ENCODE measurements at regions not wholly inside any gene's neighbourhood (a gene's known extent, or its start where the extent isn't known, plus 50 kb on each side); places are given as distances from the start of the nearest gene placed in this dataset.

DNA sequence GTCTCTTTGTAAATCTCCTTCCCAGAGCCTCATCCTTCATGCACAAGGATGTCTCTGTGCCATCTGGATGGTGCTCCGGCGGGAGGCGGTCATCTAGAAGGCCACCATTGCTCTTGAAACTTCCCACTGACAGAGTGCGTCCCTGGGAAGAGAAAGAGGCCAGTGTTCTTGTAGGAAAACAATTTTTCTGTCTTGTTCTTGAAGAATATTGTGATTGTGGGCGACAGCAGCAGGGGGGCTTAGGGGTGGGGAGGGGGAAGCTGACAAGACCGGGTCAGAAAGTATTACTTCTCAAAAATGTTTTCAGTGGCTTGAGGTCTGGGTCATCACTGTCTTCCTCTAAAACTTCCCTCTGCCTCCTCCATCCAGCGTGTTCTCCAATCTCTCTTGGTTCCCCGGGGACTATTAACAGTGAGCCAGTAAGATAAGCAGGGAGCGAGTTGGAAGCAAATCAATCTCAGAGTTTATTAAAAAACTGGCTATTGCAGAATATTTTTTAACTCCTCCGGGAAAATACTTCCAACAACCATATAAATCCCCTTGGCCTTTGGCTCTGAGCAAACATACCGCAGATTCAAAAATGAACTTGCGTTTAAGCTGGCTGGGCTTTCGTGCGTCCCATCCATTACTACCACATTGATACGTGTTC is 597.8 kb upstream of the MGMT start:
- Histone ChIP-seq H3K36me3 (no peaks in the 10 kb centered on the region), H3K27me3 (no peaks in the 10 kb centered on the region), H3K27ac (no peak overlapping the region), H3K4me3 (no peak overlapping the region), H3K9me3 (no peaks in the 10 kb centered on the region), H3K4me1 (ENCODE audit: insufficient read depth) (peaks cover 4% of the 10 kb centered on the region)
- WGBS, 3 donors = 12 to 17% (median 13%) methylated on average over 15 of the region's 15 CpGs
- DNase-seq = no peak
- intact Hi-C loops (cut with DNase I) = no loop called here
- TF ChIP-seq, protein P1, sequence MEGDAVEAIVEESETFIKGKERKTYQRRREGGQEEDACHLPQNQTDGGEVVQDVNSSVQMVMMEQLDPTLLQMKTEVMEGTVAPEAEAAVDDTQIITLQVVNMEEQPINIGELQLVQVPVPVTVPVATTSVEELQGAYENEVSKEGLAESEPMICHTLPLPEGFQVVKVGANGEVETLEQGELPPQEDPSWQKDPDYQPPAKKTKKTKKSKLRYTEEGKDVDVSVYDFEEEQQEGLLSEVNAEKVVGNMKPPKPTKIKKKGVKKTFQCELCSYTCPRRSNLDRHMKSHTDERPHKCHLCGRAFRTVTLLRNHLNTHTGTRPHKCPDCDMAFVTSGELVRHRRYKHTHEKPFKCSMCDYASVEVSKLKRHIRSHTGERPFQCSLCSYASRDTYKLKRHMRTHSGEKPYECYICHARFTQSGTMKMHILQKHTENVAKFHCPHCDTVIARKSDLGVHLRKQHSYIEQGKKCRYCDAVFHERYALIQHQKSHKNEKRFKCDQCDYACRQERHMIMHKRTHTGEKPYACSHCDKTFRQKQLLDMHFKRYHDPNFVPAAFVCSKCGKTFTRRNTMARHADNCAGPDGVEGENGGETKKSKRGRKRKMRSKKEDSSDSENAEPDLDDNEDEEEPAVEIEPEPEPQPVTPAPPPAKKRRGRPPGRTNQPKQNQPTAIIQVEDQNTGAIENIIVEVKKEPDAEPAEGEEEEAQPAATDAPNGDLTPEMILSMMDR (IDR thresholded peaks at IDR 0.05) = no peak
- TF ChIP-seq EP300 (IDR thresholded peaks at IDR 0.05) = no peak
- no peak for TF ChIP-seq POLR2A (IDR thresholded peaks at IDR 0.05)

DNA sequence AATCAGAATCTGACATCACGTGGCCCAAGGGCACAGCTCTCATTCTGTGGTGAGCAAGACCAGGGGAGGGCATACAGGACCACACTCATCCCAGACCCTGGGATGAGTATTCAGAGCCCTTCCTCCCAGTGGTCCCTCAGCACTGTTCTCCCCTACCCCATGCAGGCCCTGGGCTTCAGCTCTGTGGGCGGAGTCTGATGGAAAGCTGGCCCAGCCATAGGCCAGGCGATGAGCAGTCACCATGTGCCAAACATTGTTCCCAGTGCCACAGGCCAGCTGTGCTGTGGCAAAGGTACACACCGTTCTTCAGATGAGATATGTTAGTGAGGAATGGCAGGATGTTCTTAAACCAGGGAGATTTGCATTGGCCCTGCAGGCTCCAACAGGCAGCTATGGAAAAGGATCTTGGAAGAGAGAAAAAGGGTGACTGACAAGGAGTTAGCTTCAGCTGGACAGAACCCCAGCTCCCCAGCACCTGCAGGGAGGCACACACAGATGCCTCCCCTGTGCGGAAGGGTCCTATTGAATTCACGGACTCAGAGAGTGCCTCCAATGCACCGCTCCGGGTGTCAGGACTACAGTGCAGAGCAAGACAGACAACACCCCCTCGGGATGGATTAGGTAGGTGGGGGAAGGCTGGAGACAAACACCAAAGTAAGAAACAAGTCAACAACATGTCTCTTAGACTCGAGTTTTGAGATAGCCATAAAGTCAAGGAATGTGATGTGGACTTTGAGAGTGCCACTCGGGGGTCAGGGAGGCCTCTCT is 596.0 kb upstream of the MGMT start:
- Histone ChIP-seq H3K27ac (no peak overlapping the region), H3K36me3 (no peaks in the 10 kb centered on the region), H3K27me3 (no peaks in the 10 kb centered on the region), H3K9me3 (no peaks in the 10 kb centered on the region), H3K4me1 (ENCODE audit: insufficient read depth) (peaks cover 4% of the 10 kb centered on the region), H3K4me3 (no peak overlapping the region)
- intact Hi-C loops (cut with DNase I) = no loop called here
- WGBS, 3 donors = 90 to 94% (median 91%) methylated on average over 11 of the region's 11 CpGs
- no peak for DNase-seq
- TF ChIP-seq, protein P1 (IDR thresholded peaks at IDR 0.05) = no peak
- no peak for TF ChIP-seq EP300 (IDR thresholded peaks at IDR 0.05)
- TF ChIP-seq POLR2A (IDR thresholded peaks at IDR 0.05) = no peak

DNA sequence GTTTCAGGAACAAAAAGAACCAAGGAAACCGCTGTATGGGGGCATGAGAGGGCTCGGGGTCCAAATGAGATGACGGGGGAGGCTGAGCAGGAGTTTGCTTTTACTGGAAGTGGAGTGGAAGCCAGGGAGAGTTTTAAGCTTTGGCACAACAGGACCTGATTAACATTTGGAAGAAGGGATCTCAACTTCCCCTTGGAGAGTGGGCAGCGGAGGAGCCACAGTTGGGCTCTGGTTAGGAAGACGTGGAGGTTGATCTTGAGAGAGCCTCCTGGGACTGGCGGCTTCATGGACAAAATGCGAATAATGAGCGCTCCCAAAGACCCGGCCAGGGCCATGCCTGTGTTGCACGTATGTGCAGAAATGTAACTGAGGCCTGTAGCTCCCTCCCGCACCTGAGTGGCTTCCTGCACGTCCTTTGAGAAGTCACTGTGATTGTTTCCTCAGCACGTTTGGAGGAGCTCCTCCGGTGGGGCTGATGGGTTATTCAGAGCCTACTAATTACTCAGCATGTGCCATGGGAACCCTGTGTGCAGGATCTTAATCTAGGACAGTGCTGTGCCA is 595.3 kb upstream of the MGMT start:
- intact Hi-C loops (cut with DNase I) = no loop called here
- H3K4me1 ChIP-seq (ENCODE audit: insufficient read depth) = peaks cover 4% of the 10 kb centered on the region
- 95 to 96% (median 95%) methylated on average over 14 of the region's 14 CpGs for whole genome bisulfite sequencing, 3 donors
- no peak for TF ChIP-seq EP300 (IDR thresholded peaks at IDR 0.05)
- TF ChIP-seq, protein P1 (IDR thresholded peaks at IDR 0.05) = no peak
- TF ChIP-seq POLR2A (IDR thresholded peaks at IDR 0.05) = no peak
- H3K4me3 ChIP-seq = no peak overlapping the region
- DNase-seq = no peak
- H3K9me3 ChIP-seq = no peaks in the 10 kb centered on the region
- H3K27ac ChIP-seq = no peak overlapping the region
- H3K27me3 ChIP-seq = no peaks in the 10 kb centered on the region
- H3K36me3 ChIP-seq = no peaks in the 10 kb centered on the region

DNA sequence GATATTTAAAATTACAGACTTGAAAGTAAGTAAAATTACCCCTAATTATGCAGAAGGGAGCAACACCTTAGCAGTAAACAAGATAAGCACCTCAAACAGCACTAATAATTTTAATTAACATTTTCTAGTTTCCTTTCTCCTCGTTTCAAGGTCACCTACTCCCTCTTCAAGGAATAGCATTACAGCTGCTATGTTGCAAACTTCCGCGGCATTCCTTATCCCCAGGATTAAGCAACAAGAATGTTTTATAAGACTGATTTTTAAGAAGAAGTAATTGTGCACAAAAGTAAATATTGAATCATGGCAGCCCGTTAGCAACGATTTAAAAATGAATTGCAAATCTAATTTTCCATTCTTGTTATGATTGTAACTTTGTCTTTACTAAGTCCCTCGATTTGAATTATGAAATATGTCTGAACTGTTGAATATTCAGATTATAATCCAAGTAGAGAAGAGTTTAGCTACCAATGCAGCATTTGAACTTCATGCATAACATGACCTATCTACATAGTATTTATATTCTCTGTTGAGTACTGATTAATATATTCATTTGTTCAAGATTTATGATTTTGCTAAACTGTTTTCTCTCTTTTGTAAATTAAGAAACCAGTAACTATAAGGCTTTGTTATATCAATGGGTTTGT is 593.5 kb upstream of the MGMT start:
- Histone ChIP-seq H3K9me3 (no peaks in the 10 kb centered on the region), H3K4me3 (no peak overlapping the region), H3K27ac (no peak overlapping the region), H3K4me1 (ENCODE audit: insufficient read depth) (peaks cover 3% of the 10 kb centered on the region), H3K36me3 (no peaks in the 10 kb centered on the region), H3K27me3 (no peaks in the 10 kb centered on the region)
- no peak for DNase-seq
- WGBS, 3 donors = 7 to 23% (median 16%) methylated on average over 6 of the region's 6 CpGs
- intact Hi-C loops (cut with DNase I) = no loop called here
- TF ChIP-seq, protein P1 (IDR thresholded peaks at IDR 0.05) = no peak
- TF ChIP-seq EP300 (IDR thresholded peaks at IDR 0.05) (no peak), POLR2A (IDR thresholded peaks at IDR 0.05) (no peak)

Data from ovary (tissue), 7 donors.